Neural cell (in vitro differentiated cells): ENCODE measurements at regions not wholly inside any gene's neighbourhood (a gene's known extent, or its start where the extent isn't known, plus 50 kb on each side); places are given as distances from the start of the nearest gene placed in this dataset.

Experiments
- H2AFZ ChIP-seq: fragments of 200-600, 300-800 bp; sonication (generic), shearing (Covaris generic); 2 replicates; pipeline ENCODE4 v1.6.0; 2014; ENCODE audit warnings: low read depth, mild to moderate bottlenecking, antibody characterized with exemption, low read length, moderate library complexity
- H3F3A ChIP-seq: fragments of 200-600 bp; shearing (Covaris generic); 2 replicates; pipeline ENCODE4 v1.6.1; 2016; ENCODE audit warnings: mild to moderate bottlenecking, moderate library complexity, mixed read lengths, antibody characterized with exemption, low read length; ENCODE audit not compliant: insufficient read depth, poor library complexity, severe bottlenecking
- H3K27ac ChIP-seq: fragments of 200-600, 300-800 bp; sonication (generic), shearing (Covaris generic); 2 replicates; pipeline ENCODE4 v1.5.1; 2014; ENCODE audit warnings: mild to moderate bottlenecking, low read length, moderate library complexity
- H3K27me3 ChIP-seq: fragments of 300-800, 200-600 bp; sonication (generic), shearing (Covaris generic); 2 replicates; pipeline ENCODE4 v1.6.0; 2014; ENCODE audit warnings: mild to moderate bottlenecking, low read depth, low read length, moderate library complexity; ENCODE audit not compliant: insufficient read depth
- H3K36me3 ChIP-seq: fragments of 300-800, 200-600 bp; sonication (generic), shearing (Covaris generic); 2 replicates; pipeline ENCODE4 v1.5.1; 2014; ENCODE audit warnings: mild to moderate bottlenecking, antibody characterized with exemption, low read length, moderate library complexity; ENCODE audit not compliant: insufficient read depth
- H3K4me2 ChIP-seq: fragments of 300-800, 200-600 bp; sonication (generic), shearing (Covaris generic); 2 replicates; pipeline ENCODE4 v1.6.0; 2014; ENCODE audit warnings: mild to moderate bottlenecking, low read length
- H3K4me3 ChIP-seq: fragments of 300-800, 200-600 bp; sonication (generic), shearing (Covaris generic); 2 replicates; pipeline ENCODE4 v1.5.1; 2014; ENCODE audit warnings: mild to moderate bottlenecking, low read length, moderate library complexity
- H3K79me2 ChIP-seq: fragments of 200-600 bp; shearing (Covaris generic); replicated peaks from 2 replicates; pipeline ENCODE4 v1.6.0; 2014; ENCODE audit warnings: mild to moderate bottlenecking, low read length, moderate library complexity; ENCODE audit not compliant: insufficient read depth
- H3K9ac ChIP-seq: fragments of 300-800, 200-600 bp; sonication (generic), shearing (Covaris generic); 2 replicates; pipeline ENCODE4 v1.6.1; 2016; ENCODE audit warnings: mild to moderate bottlenecking, low read length, mixed read lengths
- H3K9me2 ChIP-seq: fragments of 200-600 bp; shearing (Covaris generic); 2 replicates; pipeline ENCODE4 v1.6.1; 2016; ENCODE audit warnings: mild to moderate bottlenecking, low read length, mixed read lengths; ENCODE audit not compliant: insufficient read depth
- H3K9me3 ChIP-seq: fragments of 200-600, 300-800 bp; sonication (generic), shearing (Covaris generic); 2 replicates; pipeline ENCODE4 v1.6.1; 2016; ENCODE audit warnings: mild to moderate bottlenecking, mixed run types, low read length, moderate library complexity, mixed read lengths
- H4K20me1 ChIP-seq: fragments of 200-600 bp; shearing (Covaris generic); 2 replicates; pipeline ENCODE4 v1.6.1; 2016; ENCODE audit warnings: mild to moderate bottlenecking, mixed run types; ENCODE audit not compliant: insufficient read depth
- EP300 ChIP-seq: fragments of 450-650 bp; conservative IDR thresholded peaks from 2 replicates; pipeline ENCODE4 v1.6.1; 2014; ENCODE audit warnings: antibody characterized with exemption, mild to moderate bottlenecking, moderate library complexity; ENCODE audit not compliant: poor library complexity, severe bottlenecking
- EZH2 ChIP-seq: fragments of 200-600, 300-800 bp; shearing (Covaris generic), sonication (generic); IDR thresholded peaks from 2 replicates; pipeline ENCODE4 v1.6.1; 2014; ENCODE audit warnings: antibody characterized with exemption, low read length, borderline replicate concordance, mild to moderate bottlenecking; ENCODE audit not compliant: insufficient read depth, poor library complexity, severe bottlenecking
- MXI1 ChIP-seq: fragments of 450-650 bp; conservative IDR thresholded peaks from 2 replicates; pipeline ENCODE4 v1.6.1; 2014; ENCODE audit warnings: antibody characterized with exemption, mild to moderate bottlenecking; ENCODE audit not compliant: poor library complexity, severe bottlenecking
- POLR2AphosphoS5 ChIP-seq: IDR thresholded peaks from 2 replicates; pipeline ENCODE4 v1.6.1; 2012
- RAD21 ChIP-seq: fragments of 450-650 bp; conservative IDR thresholded peaks from 2 replicates; pipeline ENCODE4 v1.6.1; 2014; ENCODE audit warnings: antibody characterized with exemption, mild to moderate bottlenecking, moderate library complexity
- SMC3 ChIP-seq: fragments of 450-650 bp; conservative IDR thresholded peaks from 2 replicates; pipeline ENCODE4 v1.6.1; 2014; ENCODE audit warnings: antibody characterized with exemption, mild to moderate bottlenecking, moderate library complexity; ENCODE audit not compliant: poor library complexity
- TAF1 ChIP-seq: IDR thresholded peaks from 2 replicates; pipeline ENCODE4 v1.6.1; 2012; ENCODE audit warnings: low read depth
- TF ChIP-seq, protein P1 (sequence below): IDR thresholded peaks from 2 replicates; pipeline ENCODE4 v1.6.1; 2012; ENCODE audit warnings: borderline replicate concordance
- TF ChIP-seq, protein P2 (sequence below): fragments of 450-650 bp; IDR thresholded peaks from 2 replicates; pipeline ENCODE4 v1.5.1; 2014; ENCODE audit warnings: antibody characterized with exemption, mild to moderate bottlenecking, moderate library complexity; ENCODE audit not compliant: poor library complexity, severe bottlenecking

DNA sequence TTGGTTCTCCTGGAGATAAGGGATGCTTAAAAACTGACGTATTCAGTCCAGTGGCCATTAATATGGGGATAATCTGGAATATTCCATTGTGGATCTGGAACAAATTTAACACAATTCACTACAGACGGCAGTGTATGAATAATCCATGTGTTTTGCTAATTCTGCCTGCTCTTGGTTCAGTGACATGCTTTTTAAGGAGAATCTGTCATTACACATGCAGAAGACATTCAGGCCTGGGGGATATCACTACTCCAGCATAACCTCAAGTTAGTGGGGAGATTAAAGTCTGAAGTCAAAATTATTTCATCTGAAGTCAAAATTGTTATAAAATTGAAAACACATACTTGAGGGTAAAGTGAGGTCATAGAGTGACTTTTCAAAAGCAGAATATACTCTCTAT lies 789.3 kb downstream of the USP25 start:
- Histone ChIP-seq H3K9me2 (no peaks in the 10 kb centered on the region), H3K4me2 (no peak overlapping the region), H3K4me3 (no peak overlapping the region), H3K9me3 (no peaks in the 10 kb centered on the region), H3K79me2 (no peaks in the 10 kb centered on the region), H3K9ac (no peak overlapping the region), H3F3A (no peaks in the 10 kb centered on the region), H3K36me3 (no peaks in the 10 kb centered on the region), H3K27me3 (no peaks in the 10 kb centered on the region), H2AFZ (no peak overlapping the region), H4K20me1 (no peaks in the 10 kb centered on the region), H3K27ac (no peak overlapping the region)
- TF ChIP-seq MXI1 (no peak), TAF1 (no peak), EP300 (no peak), SMC3 (no peak), EZH2 (no peak), POLR2AphosphoS5 (no peak), RAD21 (no peak)
- TF ChIP-seq, protein P1, sequence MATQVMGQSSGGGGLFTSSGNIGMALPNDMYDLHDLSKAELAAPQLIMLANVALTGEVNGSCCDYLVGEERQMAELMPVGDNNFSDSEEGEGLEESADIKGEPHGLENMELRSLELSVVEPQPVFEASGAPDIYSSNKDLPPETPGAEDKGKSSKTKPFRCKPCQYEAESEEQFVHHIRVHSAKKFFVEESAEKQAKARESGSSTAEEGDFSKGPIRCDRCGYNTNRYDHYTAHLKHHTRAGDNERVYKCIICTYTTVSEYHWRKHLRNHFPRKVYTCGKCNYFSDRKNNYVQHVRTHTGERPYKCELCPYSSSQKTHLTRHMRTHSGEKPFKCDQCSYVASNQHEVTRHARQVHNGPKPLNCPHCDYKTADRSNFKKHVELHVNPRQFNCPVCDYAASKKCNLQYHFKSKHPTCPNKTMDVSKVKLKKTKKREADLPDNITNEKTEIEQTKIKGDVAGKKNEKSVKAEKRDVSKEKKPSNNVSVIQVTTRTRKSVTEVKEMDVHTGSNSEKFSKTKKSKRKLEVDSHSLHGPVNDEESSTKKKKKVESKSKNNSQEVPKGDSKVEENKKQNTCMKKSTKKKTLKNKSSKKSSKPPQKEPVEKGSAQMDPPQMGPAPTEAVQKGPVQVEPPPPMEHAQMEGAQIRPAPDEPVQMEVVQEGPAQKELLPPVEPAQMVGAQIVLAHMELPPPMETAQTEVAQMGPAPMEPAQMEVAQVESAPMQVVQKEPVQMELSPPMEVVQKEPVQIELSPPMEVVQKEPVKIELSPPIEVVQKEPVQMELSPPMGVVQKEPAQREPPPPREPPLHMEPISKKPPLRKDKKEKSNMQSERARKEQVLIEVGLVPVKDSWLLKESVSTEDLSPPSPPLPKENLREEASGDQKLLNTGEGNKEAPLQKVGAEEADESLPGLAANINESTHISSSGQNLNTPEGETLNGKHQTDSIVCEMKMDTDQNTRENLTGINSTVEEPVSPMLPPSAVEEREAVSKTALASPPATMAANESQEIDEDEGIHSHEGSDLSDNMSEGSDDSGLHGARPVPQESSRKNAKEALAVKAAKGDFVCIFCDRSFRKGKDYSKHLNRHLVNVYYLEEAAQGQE: no peak
- TF ChIP-seq, protein P2, sequence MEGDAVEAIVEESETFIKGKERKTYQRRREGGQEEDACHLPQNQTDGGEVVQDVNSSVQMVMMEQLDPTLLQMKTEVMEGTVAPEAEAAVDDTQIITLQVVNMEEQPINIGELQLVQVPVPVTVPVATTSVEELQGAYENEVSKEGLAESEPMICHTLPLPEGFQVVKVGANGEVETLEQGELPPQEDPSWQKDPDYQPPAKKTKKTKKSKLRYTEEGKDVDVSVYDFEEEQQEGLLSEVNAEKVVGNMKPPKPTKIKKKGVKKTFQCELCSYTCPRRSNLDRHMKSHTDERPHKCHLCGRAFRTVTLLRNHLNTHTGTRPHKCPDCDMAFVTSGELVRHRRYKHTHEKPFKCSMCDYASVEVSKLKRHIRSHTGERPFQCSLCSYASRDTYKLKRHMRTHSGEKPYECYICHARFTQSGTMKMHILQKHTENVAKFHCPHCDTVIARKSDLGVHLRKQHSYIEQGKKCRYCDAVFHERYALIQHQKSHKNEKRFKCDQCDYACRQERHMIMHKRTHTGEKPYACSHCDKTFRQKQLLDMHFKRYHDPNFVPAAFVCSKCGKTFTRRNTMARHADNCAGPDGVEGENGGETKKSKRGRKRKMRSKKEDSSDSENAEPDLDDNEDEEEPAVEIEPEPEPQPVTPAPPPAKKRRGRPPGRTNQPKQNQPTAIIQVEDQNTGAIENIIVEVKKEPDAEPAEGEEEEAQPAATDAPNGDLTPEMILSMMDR: no peak

DNA sequence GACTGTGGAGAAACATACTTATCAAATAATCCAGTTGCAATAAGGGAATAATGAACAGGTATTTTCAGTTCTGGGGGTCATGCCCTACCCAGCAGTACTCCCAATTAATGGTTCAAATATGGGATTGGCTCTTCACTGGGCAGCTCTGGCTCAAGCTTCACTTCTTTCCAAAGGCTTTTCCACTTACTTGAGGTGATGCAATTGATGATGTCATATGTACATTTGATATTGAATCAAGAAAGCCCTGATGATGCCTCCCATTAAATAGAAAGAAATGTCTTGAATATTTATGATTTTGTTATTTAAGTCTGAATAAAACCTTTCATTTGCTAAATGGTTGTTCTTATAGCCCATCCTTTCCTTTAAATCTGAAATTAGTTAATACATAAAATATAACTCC lies 789.9 kb downstream of the USP25 start:
- Histone ChIP-seq H3K36me3 (no peaks in the 10 kb centered on the region), H3K79me2 (no peaks in the 10 kb centered on the region), H3K9ac (no peak overlapping the region), H3K4me3 (no peak overlapping the region), H3K27me3 (no peaks in the 10 kb centered on the region), H3K9me3 (no peaks in the 10 kb centered on the region), H3K27ac (no peak overlapping the region), H3F3A (no peaks in the 10 kb centered on the region), H2AFZ (no peak overlapping the region), H3K9me2 (no peaks in the 10 kb centered on the region), H3K4me2 (no peak overlapping the region), H4K20me1 (no peaks in the 10 kb centered on the region)
- TF ChIP-seq, protein P2: no peak
- TF ChIP-seq, protein P1: no peak
- TF ChIP-seq EZH2: no peak
